Chondrocyte (in vitro differentiated cells): ENCODE measurements at regions not wholly inside any gene's neighbourhood (a gene's known extent, or its start where the extent isn't known, plus 50 kb on each side); places are given as distances from the start of the nearest gene placed in this dataset.

Experiments used
- DNase-seq: peaks from one replicate; pipeline ENCODE4 v3.0.0; 2021; ENCODE audit warnings: mixed read lengths, low spot score
- H3K27ac Mint-ChIP-seq: one replicate; pipeline ENCODE4 v1.8.0; 2021; ENCODE audit warnings: mild to moderate bottlenecking, moderate library complexity, mixed read lengths; ENCODE audit not compliant: unreplicated experiment
- H3K27me3 Mint-ChIP-seq: 2 replicates; pipeline ENCODE4 v1.8.0; 2021; ENCODE audit warnings: low read depth, mixed read lengths
- H3K36me3 Mint-ChIP-seq: 2 replicates; pipeline ENCODE4 v1.8.0; 2021; ENCODE audit warnings: low read depth, mixed read lengths
- H3K4me1 Mint-ChIP-seq: 2 replicates; pipeline ENCODE4 v1.8.0; 2021; ENCODE audit warnings: low read depth, mild to moderate bottlenecking, mixed read lengths
- H3K4me3 Mint-ChIP-seq: one replicate; pipeline ENCODE4 v1.8.0; 2021; ENCODE audit warnings: mild to moderate bottlenecking, moderate library complexity, mixed read lengths; ENCODE audit not compliant: unreplicated experiment
- H3K9me3 Mint-ChIP-seq: 2 replicates; pipeline ENCODE4 v1.8.0; 2021; ENCODE audit warnings: low read depth, mixed read lengths
- CTCF ChIP-seq: fragments of 200-600 bp; sonication (generic); IDR thresholded peaks from 2 replicates; pipeline ENCODE4 v1.5.0; 2021; ENCODE audit warnings: antibody characterized with exemption, mild to moderate bottlenecking, moderate library complexity

GRCh38 chr1:239678181-239678580, 291.8 kb downstream of the CHRM3 start:
- Mint-ChIP-seq H3K27ac (no peak overlapping the region), H3K9me3 (no peaks in the 10 kb centered on the region), H3K4me3 (no peak overlapping the region), H3K27me3 (peaks cover 9% of the 10 kb centered on the region), H3K4me1 (no peaks in the 10 kb centered on the region), H3K36me3 (no peaks in the 10 kb centered on the region)
- no peak for TF ChIP-seq CTCF
- no peak for DNase-seq

GRCh38 chr1:239682046-239682445, 295.7 kb downstream of the CHRM3 start:
- no peak for DNase-seq
- H3K9me3 Mint-ChIP-seq: no peaks in the 10 kb centered on the region
- no peaks in the 10 kb centered on the region for H3K4me1 Mint-ChIP-seq
- TF ChIP-seq CTCF: no peak
- H3K4me3 Mint-ChIP-seq: no peak overlapping the region
- H3K27ac Mint-ChIP-seq: no peak overlapping the region
- H3K27me3 Mint-ChIP-seq: peaks cover under 1% of the 10 kb centered on the region
- H3K36me3 Mint-ChIP-seq: no peaks in the 10 kb centered on the region

GRCh38 chr1:239682960-239683359, 296.6 kb downstream of the CHRM3 start:
- H3K4me1 Mint-ChIP-seq: no peaks in the 10 kb centered on the region

GRCh38 chr1:239686386-239686785, 300.0 kb downstream of the CHRM3 start:
- Mint-ChIP-seq H3K4me3 (no peak overlapping the region), H3K27me3 (peaks cover 3% of the 10 kb centered on the region), H3K27ac (no peak overlapping the region)

More at GRCh38 chr1:239682960-239683359, 296.6 kb downstream of the CHRM3 start:
- Mint-ChIP-seq H3K27ac (no peak overlapping the region), H3K9me3 (no peaks in the 10 kb centered on the region), H3K27me3 (no peaks in the 10 kb centered on the region), H3K4me3 (no peak overlapping the region), H3K36me3 (no peaks in the 10 kb centered on the region)
- DNase-seq: no peak
- TF ChIP-seq CTCF: no peak

GRCh38 chr1:239696317-239696716, 309.9 kb downstream of the CHRM3 start:
- H3K36me3 Mint-ChIP-seq: no peaks in the 10 kb centered on the region
- peaks cover 3% of the 10 kb centered on the region for H3K9me3 Mint-ChIP-seq
- H3K4me1 Mint-ChIP-seq: no peaks in the 10 kb centered on the region
- H3K27ac Mint-ChIP-seq: no peak overlapping the region
- TF ChIP-seq CTCF: no peak
- DNase-seq: no peak
- H3K4me3 Mint-ChIP-seq: no peak overlapping the region
- H3K27me3 Mint-ChIP-seq: peaks cover 6% of the 10 kb centered on the region

More at GRCh38 chr1:239686386-239686785, 300.0 kb downstream of the CHRM3 start:
- no peak for DNase-seq
- no peak for TF ChIP-seq CTCF
- Mint-ChIP-seq H3K9me3 (no peaks in the 10 kb centered on the region), H3K4me1 (no peaks in the 10 kb centered on the region), H3K36me3 (no peaks in the 10 kb centered on the region)
